ENCODE measurements at regions not wholly inside any gene's neighbourhood (a gene's known extent, or its start where the extent isn't known, plus 50 kb on each side); places are given as distances from the start of the nearest gene placed in this dataset.
"Not testable (repeated sequence)": the region's sequence is repeated elsewhere in the genome, so short reads cannot be mapped to it uniquely, and the experiment has no call there.

- H3K36me3 Mint-ChIP-seq; H3K27ac Mint-ChIP-seq; H3K79me2 ChIP-seq (ENCODE audit: insufficient read depth, low read length); H3K4me3 Mint-ChIP-seq; H3K27me3 Mint-ChIP-seq (ENCODE audit: low read depth in 3 of 3); H3K4me1 Mint-ChIP-seq; H4K20me1 ChIP-seq (ENCODE audit: insufficient read depth, low read length); H3K27me3 ChIP-seq (ENCODE audit: control insufficient read depth in 2 of 2, insufficient read depth in 2 of 2, low read length in 2 of 2); DNase-seq; H3K9me3 ChIP-seq (replicated peaks in 1 of 2; ENCODE audit: control insufficient read depth in 1 of 2, insufficient read depth in 1 of 2, low read length in 2 of 2); H3K4me3 ChIP-seq (replicated peaks in 1 of 3; ENCODE audit: low read depth in 2 of 3, low read length in 3 of 3); H3K4me1 ChIP-seq (ENCODE audit: control insufficient read depth in 1 of 2, insufficient read depth in 2 of 2, low read length in 2 of 2); H2AFZ ChIP-seq (ENCODE audit: insufficient read depth, low read depth, low read length, poor library complexity, severe bottlenecking); H3K9ac ChIP-seq (ENCODE audit: insufficient read depth, low read length, poor library complexity, severe bottlenecking); H3K27ac ChIP-seq (ENCODE audit: low read depth in 1 of 2, low read length in 2 of 2); H3K36me3 ChIP-seq (replicated peaks in 1 of 2; ENCODE audit: control insufficient read depth in 1 of 2, insufficient read depth in 2 of 2, low read length in 2 of 2); H3K4me2 ChIP-seq (replicated peaks; ENCODE audit: extremely low read depth, low read length, poor library complexity, severe bottlenecking); H3K9me3 Mint-ChIP-seq; intact Hi-C loops (cut with micrococcal nuclease): not testable (repeated sequence)
- WGBS (ENCODE audit: insufficient coverage), result no CpG with 5 or more reads among the region's 3 CpGs
These were observed 161.2 kb upstream of the SPATA31A3 start for GRCh38 chr9:67153501-67153900.

GRCh38 chr9:67142392-67143107, 150.2 kb upstream of the SPATA31A3 start:
- H3K36me3 ChIP-seq (replicated peaks in 1 of 2; ENCODE audit: control insufficient read depth in 1 of 2, insufficient read depth in 2 of 2, low read length in 2 of 2); H3K4me2 ChIP-seq (replicated peaks; ENCODE audit: extremely low read depth, low read length, poor library complexity, severe bottlenecking); H3K4me3 ChIP-seq (replicated peaks in 1 of 3; ENCODE audit: low read depth in 2 of 3, low read length in 3 of 3); H3K4me3 Mint-ChIP-seq; H4K20me1 ChIP-seq (ENCODE audit: insufficient read depth, low read length); H2AFZ ChIP-seq (ENCODE audit: insufficient read depth, low read depth, low read length, poor library complexity, severe bottlenecking); H3K27me3 Mint-ChIP-seq (ENCODE audit: low read depth in 3 of 3); H3K9ac ChIP-seq (ENCODE audit: insufficient read depth, low read length, poor library complexity, severe bottlenecking); H3K27ac Mint-ChIP-seq; H3K4me1 ChIP-seq (ENCODE audit: control insufficient read depth in 1 of 2, insufficient read depth in 2 of 2, low read length in 2 of 2); DNase-seq; H3K9me3 Mint-ChIP-seq; H3K27ac ChIP-seq (ENCODE audit: low read depth in 1 of 2, low read length in 2 of 2); H3K27me3 ChIP-seq (ENCODE audit: control insufficient read depth in 2 of 2, insufficient read depth in 2 of 2, low read length in 2 of 2); H3K36me3 Mint-ChIP-seq; H3K9me3 ChIP-seq (replicated peaks in 1 of 2; ENCODE audit: control insufficient read depth in 1 of 2, insufficient read depth in 1 of 2, low read length in 2 of 2); intact Hi-C loops (cut with micrococcal nuclease); H3K4me1 Mint-ChIP-seq; H3K79me2 ChIP-seq (ENCODE audit: insufficient read depth, low read length): not testable (repeated sequence)
- no CpG with 5 or more reads among the region's 11 CpGs for WGBS (ENCODE audit: insufficient coverage)

- H3K27ac ChIP-seq (ENCODE audit: low read depth in 1 of 2, low read length in 2 of 2); intact Hi-C loops (cut with micrococcal nuclease): not testable (repeated sequence)
These were observed 144.0 kb upstream of the SPATA31A3 start for GRCh38 chr9:67136376-67136775.

GRCh38 chr9:67133124-67133523, 140.8 kb upstream of the SPATA31A3 start:
- H3K79me2 ChIP-seq (ENCODE audit: insufficient read depth, low read length); H3K4me1 Mint-ChIP-seq; H3K4me3 ChIP-seq (replicated peaks in 1 of 3; ENCODE audit: low read depth in 2 of 3, low read length in 3 of 3); H3K27me3 ChIP-seq (ENCODE audit: control insufficient read depth in 2 of 2, insufficient read depth in 2 of 2, low read length in 2 of 2); H3K4me1 ChIP-seq (ENCODE audit: control insufficient read depth in 1 of 2, insufficient read depth in 2 of 2, low read length in 2 of 2); H2AFZ ChIP-seq (ENCODE audit: insufficient read depth, low read depth, low read length, poor library complexity, severe bottlenecking); H3K9ac ChIP-seq (ENCODE audit: insufficient read depth, low read length, poor library complexity, severe bottlenecking); H3K27ac Mint-ChIP-seq; H3K36me3 ChIP-seq (replicated peaks in 1 of 2; ENCODE audit: control insufficient read depth in 1 of 2, insufficient read depth in 2 of 2, low read length in 2 of 2); H3K4me2 ChIP-seq (replicated peaks; ENCODE audit: extremely low read depth, low read length, poor library complexity, severe bottlenecking); H3K4me3 Mint-ChIP-seq; H3K36me3 Mint-ChIP-seq; H3K27ac ChIP-seq (ENCODE audit: low read depth in 1 of 2, low read length in 2 of 2); DNase-seq; intact Hi-C loops (cut with micrococcal nuclease); H3K27me3 Mint-ChIP-seq (ENCODE audit: low read depth in 3 of 3); H3K9me3 Mint-ChIP-seq; H4K20me1 ChIP-seq (ENCODE audit: insufficient read depth, low read length); H3K9me3 ChIP-seq (replicated peaks in 1 of 2; ENCODE audit: control insufficient read depth in 1 of 2, insufficient read depth in 1 of 2, low read length in 2 of 2): not testable (repeated sequence)
- WGBS (ENCODE audit: insufficient coverage), result no CpG with 5 or more reads among the region's 2 CpGs

More at GRCh38 chr9:67136376-67136775, 144.0 kb upstream of the SPATA31A3 start:
- not testable (repeated sequence) for H2AFZ ChIP-seq (ENCODE audit: insufficient read depth, low read depth, low read length, poor library complexity, severe bottlenecking); H3K36me3 Mint-ChIP-seq; H3K4me3 ChIP-seq (replicated peaks in 1 of 3; ENCODE audit: low read depth in 2 of 3, low read length in 3 of 3); H3K36me3 ChIP-seq (replicated peaks in 1 of 2; ENCODE audit: control insufficient read depth in 1 of 2, insufficient read depth in 2 of 2, low read length in 2 of 2); H3K4me1 ChIP-seq (ENCODE audit: control insufficient read depth in 1 of 2, insufficient read depth in 2 of 2, low read length in 2 of 2); H3K27me3 ChIP-seq (ENCODE audit: control insufficient read depth in 2 of 2, insufficient read depth in 2 of 2, low read length in 2 of 2); DNase-seq; H3K79me2 ChIP-seq (ENCODE audit: insufficient read depth, low read length); H3K9me3 Mint-ChIP-seq; H4K20me1 ChIP-seq (ENCODE audit: insufficient read depth, low read length); H3K9me3 ChIP-seq (replicated peaks in 1 of 2; ENCODE audit: control insufficient read depth in 1 of 2, insufficient read depth in 1 of 2, low read length in 2 of 2); H3K4me2 ChIP-seq (replicated peaks; ENCODE audit: extremely low read depth, low read length, poor library complexity, severe bottlenecking); H3K27me3 Mint-ChIP-seq (ENCODE audit: low read depth in 3 of 3); H3K9ac ChIP-seq (ENCODE audit: insufficient read depth, low read length, poor library complexity, severe bottlenecking); H3K4me3 Mint-ChIP-seq; H3K4me1 Mint-ChIP-seq; H3K27ac Mint-ChIP-seq
- no CpG with 5 or more reads among the region's 2 CpGs for WGBS (ENCODE audit: insufficient coverage)

Measured in CD14-positive monocyte (primary cell).